ENCODE measurements at regions not wholly inside any gene's neighbourhood (a gene's known extent, or its start where the extent isn't known, plus 50 kb on each side); places are given as distances from the start of the nearest gene placed in this dataset.
A peak's percentile ranks its signal among the peaks of the same experiment; 100 is the strongest.

- DNase-seq: no peak
- Histone ChIP-seq H3K9me3 (replicated peaks; ENCODE audit: insufficient read depth, low read length) (no peaks in the 10 kb centered on the region), H3K27me3 (replicated peaks; ENCODE audit: insufficient read depth, low read length) (no peaks in the 10 kb centered on the region), H2AFZ (ENCODE audit: low read length) (no peak overlapping the region), H3K27ac (ENCODE audit: low read length) (no peak overlapping the region), H3K4me3 (ENCODE audit: low read length) (no peak overlapping the region), H3F3A (ENCODE audit: insufficient read depth, low read length) (no peaks in the 10 kb centered on the region), H3K4me1 (ENCODE audit: low read length) (no peaks in the 10 kb centered on the region), H3K4me2 (ENCODE audit: low read depth, low read length) (no peak overlapping the region), H3K9ac (ENCODE audit: low read length) (no peak overlapping the region), H4K20me1 (ENCODE audit: insufficient read depth, low read length) (no peaks in the 10 kb centered on the region), H3K36me3 (replicated peaks; ENCODE audit: insufficient read depth, low read length) (no peaks in the 10 kb centered on the region), H3K79me2 (ENCODE audit: low read length) (no peaks in the 10 kb centered on the region), H3K9me2 (replicated peaks; ENCODE audit: insufficient read depth, low read length) (no peaks in the 10 kb centered on the region)
- TF ChIP-seq EZH2 (optimal IDR thresholded peaks at IDR 0.05; ENCODE audit: low read depth, low read length): no peak
- no peak for TF ChIP-seq EZH2phosphoT487 (IDR thresholded peaks at IDR 0.05; ENCODE audit: low read length)
- TF ChIP-seq CTCF (IDR thresholded peaks at IDR 0.05; ENCODE audit: low read length): no peak
These were observed 611.2 kb upstream of the GRM7 start for GRCh38 chr3:6249679-6250078.

- peak; percentile 41 for DNase-seq
- Histone ChIP-seq H3K9ac (ENCODE audit: low read length) (no peak overlapping the region), H3K36me3 (replicated peaks; ENCODE audit: insufficient read depth, low read length) (no peaks in the 10 kb centered on the region), H3K9me2 (replicated peaks; ENCODE audit: insufficient read depth, low read length) (no peaks in the 10 kb centered on the region), H3K4me1 (ENCODE audit: low read length) (no peaks in the 10 kb centered on the region), H3K27ac (ENCODE audit: low read length) (no peak overlapping the region), H3K79me2 (ENCODE audit: low read length) (no peaks in the 10 kb centered on the region), H3K4me2 (ENCODE audit: low read depth, low read length) (no peak overlapping the region), H3F3A (ENCODE audit: insufficient read depth, low read length) (no peaks in the 10 kb centered on the region), H2AFZ (ENCODE audit: low read length) (no peak overlapping the region), H3K27me3 (replicated peaks; ENCODE audit: insufficient read depth, low read length) (no peaks in the 10 kb centered on the region), H3K4me3 (ENCODE audit: low read length) (no peak overlapping the region), H4K20me1 (ENCODE audit: insufficient read depth, low read length) (no peaks in the 10 kb centered on the region), H3K9me3 (replicated peaks; ENCODE audit: insufficient read depth, low read length) (no peaks in the 10 kb centered on the region)
- TF ChIP-seq EZH2 (optimal IDR thresholded peaks at IDR 0.05; ENCODE audit: low read depth, low read length): no peak
- no peak for TF ChIP-seq EZH2phosphoT487 (IDR thresholded peaks at IDR 0.05; ENCODE audit: low read length)
- TF ChIP-seq CTCF (IDR thresholded peaks at IDR 0.05; ENCODE audit: low read length): no peak
These were observed 610.7 kb upstream of the GRM7 start for GRCh38 chr3:6250167-6250566.

GRCh38 chr3:6251612-6252400 lies 609.1 kb upstream of the GRM7 start:
- Histone ChIP-seq H3K27ac (ENCODE audit: low read length) (no peak overlapping the region), H3K4me1 (ENCODE audit: low read length) (no peaks in the 10 kb centered on the region), H3K79me2 (ENCODE audit: low read length) (no peaks in the 10 kb centered on the region), H3K27me3 (replicated peaks; ENCODE audit: insufficient read depth, low read length) (no peaks in the 10 kb centered on the region), H3K4me3 (ENCODE audit: low read length) (no peak overlapping the region), H3K36me3 (replicated peaks; ENCODE audit: insufficient read depth, low read length) (no peaks in the 10 kb centered on the region), H3K9me2 (replicated peaks; ENCODE audit: insufficient read depth, low read length) (no peaks in the 10 kb centered on the region), H3F3A (ENCODE audit: insufficient read depth, low read length) (no peaks in the 10 kb centered on the region), H4K20me1 (ENCODE audit: insufficient read depth, low read length) (no peaks in the 10 kb centered on the region), H3K4me2 (ENCODE audit: low read depth, low read length) (no peak overlapping the region), H2AFZ (ENCODE audit: low read length) (no peak overlapping the region), H3K9me3 (replicated peaks; ENCODE audit: insufficient read depth, low read length) (no peaks in the 10 kb centered on the region), H3K9ac (ENCODE audit: low read length) (no peak overlapping the region)
- no peak for TF ChIP-seq EZH2phosphoT487 (IDR thresholded peaks at IDR 0.05; ENCODE audit: low read length)
- no peak for TF ChIP-seq CTCF (IDR thresholded peaks at IDR 0.05; ENCODE audit: low read length)
- no peak for TF ChIP-seq EZH2 (optimal IDR thresholded peaks at IDR 0.05; ENCODE audit: low read depth, low read length)
- DNase-seq: no peak
